ENCODE measurements at regions not wholly inside any gene's neighbourhood (a gene's known extent, or its start where the extent isn't known, plus 50 kb on each side); places are given as distances from the start of the nearest gene placed in this dataset.

- no peak overlapping the region for H3K27ac ChIP-seq
- no peak for TF ChIP-seq CTCF (conservative IDR thresholded peaks at IDR 0.05)
Observed at GRCh38 chr15:77858792-77859490, 218.6 kb downstream of the TBC1D2B start.

- no peak for TF ChIP-seq CTCF (conservative IDR thresholded peaks at IDR 0.05)
- H3K27ac ChIP-seq, result no peak overlapping the region
Observed at GRCh38 chr15:77857419-77857818, 220.1 kb downstream of the TBC1D2B start.

- TF ChIP-seq CTCF (conservative IDR thresholded peaks at IDR 0.05), result no peak
- no peak overlapping the region for H3K27ac ChIP-seq
Observed at GRCh38 chr15:77856705-77857346, 220.7 kb downstream of the TBC1D2B start.

- no peak for TF ChIP-seq CTCF (conservative IDR thresholded peaks at IDR 0.05)
Observed at GRCh38 chr15:77855871-77856270, 221.6 kb downstream of the TBC1D2B start.

GRCh38 chr15:77854980-77855379, 222.3 kb upstream of the LINGO1 start:
- no peak overlapping the region for H3K27ac ChIP-seq
- no peak for TF ChIP-seq CTCF (conservative IDR thresholded peaks at IDR 0.05)

More at GRCh38 chr15:77855871-77856270, 221.6 kb downstream of the TBC1D2B start:
- no peak overlapping the region for H3K27ac ChIP-seq

- H3K27ac ChIP-seq, result no peak overlapping the region
- TF ChIP-seq CTCF (conservative IDR thresholded peaks at IDR 0.05), result no peak
Observed at GRCh38 chr15:77853910-77854309, 221.2 kb upstream of the LINGO1 start.

- TF ChIP-seq CTCF (conservative IDR thresholded peaks at IDR 0.05), result no peak
- no peak overlapping the region; the same call in 1 of the 2 replicates for H3K27ac ChIP-seq
Observed at GRCh38 chr15:77853008-77853328, 220.3 kb upstream of the LINGO1 start.

Measured in VCaP (cell line).